PFSK-1 (cell line): ENCODE measurements at regions not wholly inside any gene's neighbourhood (a gene's known extent, or its start where the extent isn't known, plus 50 kb on each side); places are given as distances from the start of the nearest gene placed in this dataset.

ENCODE experiments used
- POLR2AphosphoS5 ChIP-seq: IDR thresholded peaks from 2 replicates; pipeline ENCODE4 v1.6.1; 2012; ENCODE audit warnings: low read depth, mild to moderate bottlenecking, control low read depth, low read length, moderate library complexity
- TAF1 ChIP-seq: IDR thresholded peaks from 2 replicates; pipeline ENCODE4 v1.6.1; 2012; ENCODE audit warnings: low read length, control low read depth, borderline replicate concordance; ENCODE audit not compliant: insufficient read depth
- TF ChIP-seq, protein P1 (sequence below), 2 experiments: IDR thresholded peaks; 2 replicates each; pipeline versions ENCODE4 v1.6.1 to v1.8.0; 2011 to 2012; ENCODE audit warnings: low read depth in 2 of 2, low read length in 2 of 2, control low read depth in 1 of 2, inconsistent platforms in 1 of 2, mild to moderate bottlenecking in 1 of 2, moderate library complexity in 1 of 2; ENCODE audit not compliant: insufficient read depth in 1 of 2

DNA sequence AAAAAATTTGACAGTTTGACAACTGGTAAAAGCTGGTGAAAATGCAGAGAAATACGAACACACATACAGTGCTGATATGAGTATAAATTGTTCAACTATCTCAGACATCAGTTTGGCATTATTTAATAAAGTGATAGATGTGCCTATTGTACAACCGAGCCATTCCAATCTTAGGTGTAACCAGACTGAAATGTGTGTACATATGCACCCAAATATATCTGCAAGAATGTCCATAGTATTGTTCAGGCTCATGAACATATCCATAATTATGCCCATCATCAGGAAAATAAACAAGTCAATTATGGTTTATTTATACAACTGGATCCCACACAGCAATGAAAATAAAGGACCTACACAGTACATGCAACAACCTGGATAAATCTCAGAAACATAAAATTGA lies 188.9 kb upstream of the DDX53 start:
- TF ChIP-seq POLR2AphosphoS5 (no peak), TAF1 (no peak)
- TF ChIP-seq, protein P1, sequence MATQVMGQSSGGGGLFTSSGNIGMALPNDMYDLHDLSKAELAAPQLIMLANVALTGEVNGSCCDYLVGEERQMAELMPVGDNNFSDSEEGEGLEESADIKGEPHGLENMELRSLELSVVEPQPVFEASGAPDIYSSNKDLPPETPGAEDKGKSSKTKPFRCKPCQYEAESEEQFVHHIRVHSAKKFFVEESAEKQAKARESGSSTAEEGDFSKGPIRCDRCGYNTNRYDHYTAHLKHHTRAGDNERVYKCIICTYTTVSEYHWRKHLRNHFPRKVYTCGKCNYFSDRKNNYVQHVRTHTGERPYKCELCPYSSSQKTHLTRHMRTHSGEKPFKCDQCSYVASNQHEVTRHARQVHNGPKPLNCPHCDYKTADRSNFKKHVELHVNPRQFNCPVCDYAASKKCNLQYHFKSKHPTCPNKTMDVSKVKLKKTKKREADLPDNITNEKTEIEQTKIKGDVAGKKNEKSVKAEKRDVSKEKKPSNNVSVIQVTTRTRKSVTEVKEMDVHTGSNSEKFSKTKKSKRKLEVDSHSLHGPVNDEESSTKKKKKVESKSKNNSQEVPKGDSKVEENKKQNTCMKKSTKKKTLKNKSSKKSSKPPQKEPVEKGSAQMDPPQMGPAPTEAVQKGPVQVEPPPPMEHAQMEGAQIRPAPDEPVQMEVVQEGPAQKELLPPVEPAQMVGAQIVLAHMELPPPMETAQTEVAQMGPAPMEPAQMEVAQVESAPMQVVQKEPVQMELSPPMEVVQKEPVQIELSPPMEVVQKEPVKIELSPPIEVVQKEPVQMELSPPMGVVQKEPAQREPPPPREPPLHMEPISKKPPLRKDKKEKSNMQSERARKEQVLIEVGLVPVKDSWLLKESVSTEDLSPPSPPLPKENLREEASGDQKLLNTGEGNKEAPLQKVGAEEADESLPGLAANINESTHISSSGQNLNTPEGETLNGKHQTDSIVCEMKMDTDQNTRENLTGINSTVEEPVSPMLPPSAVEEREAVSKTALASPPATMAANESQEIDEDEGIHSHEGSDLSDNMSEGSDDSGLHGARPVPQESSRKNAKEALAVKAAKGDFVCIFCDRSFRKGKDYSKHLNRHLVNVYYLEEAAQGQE (IDR thresholded peaks at IDR 0.05; ENCODE audit: insufficient read depth in 1 of 2, low read depth in 2 of 2, low read length in 2 of 2): no peak
